ENCODE measurements at regions not wholly inside any gene's neighbourhood (a gene's known extent, or its start where the extent isn't known, plus 50 kb on each side); places are given as distances from the start of the nearest gene placed in this dataset.
"Not testable (repeated sequence)": the region's sequence is repeated elsewhere in the genome, so short reads cannot be mapped to it uniquely, and the experiment has no call there.

GRCh38 chr4:114226968-114227760 lies 247.7 kb upstream of the ARSJ start:
- H3K27ac ChIP-seq = no peak overlapping the region
- DNase-seq (ENCODE audit: low read depth, low spot score) = no peak

- DNase-seq (ENCODE audit: low read depth, low spot score) = no peak
- H3K27ac ChIP-seq = no peak overlapping the region
Measured at GRCh38 chr4:114229706-114230105, 250.3 kb upstream of the ARSJ start.

DNA sequence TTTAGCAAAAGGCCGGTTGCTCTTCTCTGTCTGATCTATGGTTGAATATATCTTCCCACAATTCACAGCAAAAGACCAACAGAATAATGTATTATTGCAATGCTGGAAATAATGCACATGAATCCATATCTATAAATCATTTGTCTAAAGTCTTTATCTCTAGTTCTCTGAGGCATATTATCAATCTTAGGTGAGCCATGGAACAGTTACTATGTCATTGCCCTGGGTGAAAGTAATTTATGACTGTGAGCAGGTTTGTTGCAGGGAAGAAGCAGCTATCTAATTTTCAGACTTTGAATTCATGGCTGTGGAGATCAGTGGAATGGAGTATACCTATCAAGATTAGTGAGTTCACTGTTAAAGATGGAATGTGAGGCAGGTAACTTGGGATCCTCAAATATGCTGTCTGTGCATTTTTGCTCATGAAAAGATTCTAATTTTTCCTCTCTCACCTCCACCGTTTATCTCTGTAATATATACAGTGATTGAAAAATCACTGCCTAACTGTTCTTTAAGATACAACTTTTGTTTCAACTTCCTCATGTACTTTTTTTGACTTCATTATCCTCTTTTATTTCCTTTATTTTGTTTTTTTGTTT lies 256.8 kb upstream of the ARSJ start:
- H3K27ac ChIP-seq = no peak overlapping the region
- no peak for DNase-seq (ENCODE audit: low read depth, low spot score)

DNA sequence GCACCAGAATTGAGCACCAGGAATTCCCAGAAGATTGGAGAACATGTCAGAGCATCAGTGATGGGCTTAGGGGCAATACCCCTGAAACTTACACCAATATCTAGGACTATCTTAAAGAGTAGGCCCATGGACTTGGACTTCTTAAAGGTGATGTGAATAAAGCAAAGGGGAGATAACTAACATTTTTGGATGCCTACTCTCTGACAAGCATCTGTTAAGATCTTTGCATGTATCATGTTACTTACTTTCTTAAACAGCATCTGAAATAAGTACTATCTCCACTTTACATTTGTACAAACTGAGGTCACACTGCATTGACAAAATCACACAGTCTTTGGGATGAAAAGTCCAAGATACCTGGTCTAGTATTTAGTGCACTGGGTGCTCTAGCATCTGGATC lies 258.6 kb upstream of the ARSJ start:
- no peak for DNase-seq (ENCODE audit: low read depth, low spot score)
- H3K27ac ChIP-seq = no peak overlapping the region

DNA sequence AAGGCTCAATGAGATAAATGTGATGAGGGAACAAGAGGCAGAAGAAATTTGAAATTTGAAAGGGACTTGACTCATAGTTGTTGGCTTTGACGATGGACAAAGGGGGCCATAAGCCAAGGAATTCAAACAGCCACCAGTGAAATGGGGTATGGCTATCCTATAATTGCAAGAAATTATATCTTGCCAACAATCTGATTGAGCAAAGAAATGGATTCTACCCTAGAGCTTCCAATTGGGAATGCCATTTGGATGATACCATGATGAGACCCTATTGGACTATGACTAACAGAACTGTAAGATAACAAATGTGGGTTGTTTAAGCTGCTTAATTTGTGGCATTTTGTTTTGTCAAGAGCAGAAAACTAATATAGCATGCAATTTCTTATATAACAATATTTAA lies 270.1 kb upstream of the ARSJ start:
- no peak for DNase-seq (ENCODE audit: low read depth, low spot score)
- H3K27ac ChIP-seq = no peak overlapping the region

- no peak for DNase-seq (ENCODE audit: low read depth, low spot score)
- no peak overlapping the region for H3K27ac ChIP-seq
Measured at GRCh38 chr4:114249976-114250375, 270.5 kb upstream of the ARSJ start.

DNA sequence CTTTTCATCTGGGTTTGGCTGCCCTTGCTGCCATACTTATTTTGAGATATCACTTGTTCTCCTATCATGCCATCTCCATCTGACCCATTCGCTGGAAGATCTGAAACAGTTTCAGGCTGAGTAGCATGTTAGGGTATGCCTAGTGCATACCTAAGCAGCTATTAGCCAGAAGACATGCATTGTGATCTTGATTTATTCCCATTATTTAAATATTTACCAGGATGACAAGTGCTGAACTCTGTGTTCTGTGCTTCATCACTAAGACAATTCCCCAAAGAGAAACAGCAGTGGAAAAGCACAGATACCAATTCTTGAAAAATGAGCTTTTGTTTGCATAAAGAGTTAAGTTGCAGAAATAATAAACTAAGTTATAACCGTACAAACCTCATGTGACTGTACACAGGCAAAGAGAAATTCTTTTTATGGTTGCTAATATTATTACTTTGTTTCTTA lies 271.0 kb upstream of the ARSJ start:
- no peak for DNase-seq (ENCODE audit: low read depth, low spot score)
- H3K27ac ChIP-seq = no peak overlapping the region

DNA sequence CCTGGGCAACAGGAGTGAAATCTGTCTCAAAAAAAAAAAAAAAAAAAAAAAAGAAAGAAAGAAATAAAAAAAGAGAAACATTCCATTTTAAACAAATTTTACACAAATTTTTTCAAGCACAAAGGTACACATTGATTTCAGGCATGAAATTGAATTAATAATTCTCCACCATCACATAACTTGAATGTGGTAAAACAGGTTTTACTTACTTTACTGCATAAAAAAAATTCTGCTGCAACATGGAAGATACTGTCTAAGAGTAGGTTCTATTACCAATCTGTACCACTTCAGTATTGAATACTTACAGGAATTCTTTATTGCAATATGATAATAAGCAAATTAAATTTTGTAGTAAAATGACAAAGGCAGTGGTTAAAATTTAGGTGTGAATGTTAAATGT lies 271.6 kb upstream of the ARSJ start:
- H3K27ac ChIP-seq = no peak overlapping the region
- no peak for DNase-seq (ENCODE audit: low read depth, low spot score)

DNA sequence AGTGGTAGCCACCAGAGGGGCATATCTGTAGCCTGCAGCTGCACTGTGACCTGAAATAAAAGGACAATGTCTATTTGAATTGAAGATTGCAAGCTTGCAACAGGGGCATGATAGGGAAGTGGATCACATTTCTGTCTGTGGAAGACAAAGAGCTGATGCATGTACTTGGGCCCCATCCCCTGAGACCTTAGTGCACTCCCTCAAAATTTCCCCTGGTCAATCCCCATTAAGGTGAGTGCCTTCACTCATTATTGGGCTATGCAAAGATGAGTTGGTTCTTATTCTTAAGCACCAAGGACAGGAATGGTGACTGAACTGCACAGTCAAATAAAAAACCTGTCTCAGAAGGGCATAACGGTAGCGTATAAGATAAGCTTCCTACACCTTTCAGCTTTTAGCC lies 273.1 kb upstream of the ARSJ start:
- no peak overlapping the region for H3K27ac ChIP-seq
- DNase-seq (ENCODE audit: low read depth, low spot score) = no peak

DNA sequence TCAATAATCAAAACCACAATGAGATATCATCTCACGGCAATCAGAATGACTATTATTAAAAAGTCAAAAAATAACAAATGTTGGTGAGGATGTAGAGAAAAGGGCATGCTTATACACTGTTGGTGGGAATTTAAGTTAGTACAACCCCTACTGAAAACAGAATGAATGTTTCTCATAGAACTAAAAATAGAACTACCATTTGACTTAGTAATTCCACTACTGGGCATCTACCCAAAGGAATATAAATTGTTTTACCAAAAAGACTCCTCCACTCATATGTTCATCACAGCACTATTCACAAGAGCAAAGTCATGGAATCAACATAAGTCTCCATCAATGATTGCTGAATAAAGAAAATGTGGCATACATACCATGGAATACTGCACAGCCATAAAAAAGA lies 278.1 kb upstream of the ARSJ start:
- no peak overlapping the region for H3K27ac ChIP-seq
- DNase-seq (ENCODE audit: low read depth, low spot score) = no peak

- H3K27ac ChIP-seq; DNase-seq (ENCODE audit: low read depth, low spot score): not testable (repeated sequence)
Measured at GRCh38 chr4:114262421-114262820, 283.0 kb upstream of the ARSJ start.

- H3K27ac ChIP-seq = peak overlapping the region; percentile 84
- no peak for DNase-seq (ENCODE audit: low read depth, low spot score)
Measured at GRCh38 chr4:114263233-114263632, 283.8 kb upstream of the ARSJ start.

GRCh38 chr4:114264452-114264851 lies 285.0 kb upstream of the ARSJ start:
- H3K27ac ChIP-seq = peak overlapping the region; percentile 84

GRCh38 chr4:114264877-114265291 lies 285.4 kb upstream of the ARSJ start:
- peak overlapping the region; percentile 84 for H3K27ac ChIP-seq

More at GRCh38 chr4:114264452-114264851, 285.0 kb upstream of the ARSJ start:
- DNase-seq (ENCODE audit: low read depth, low spot score) = no peak

DNA sequence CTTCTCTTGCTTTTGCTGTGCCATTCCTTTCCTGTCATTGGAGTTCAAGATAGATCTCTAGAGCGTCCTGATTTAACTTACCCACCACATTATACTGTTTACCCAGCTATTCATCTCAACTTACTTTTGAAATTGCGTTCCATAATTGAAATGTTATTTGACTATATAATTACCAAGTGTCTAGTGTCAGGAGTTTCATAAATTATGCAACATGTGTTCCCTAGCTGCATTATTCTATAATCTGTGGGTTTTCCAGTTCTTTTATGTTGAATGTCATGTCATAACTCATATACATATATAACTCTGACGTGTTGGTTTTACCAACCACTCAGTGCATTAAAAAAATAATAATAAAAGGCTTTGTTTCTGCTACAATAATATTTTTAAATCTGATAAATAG lies 285.9 kb upstream of the ARSJ start:
- H3K27ac ChIP-seq = peak overlapping the region; percentile 84
- no peak for DNase-seq (ENCODE audit: low read depth, low spot score)

More at GRCh38 chr4:114264877-114265291, 285.4 kb upstream of the ARSJ start:
- DNase-seq (ENCODE audit: low read depth, low spot score) = peak; percentile 92

DNA sequence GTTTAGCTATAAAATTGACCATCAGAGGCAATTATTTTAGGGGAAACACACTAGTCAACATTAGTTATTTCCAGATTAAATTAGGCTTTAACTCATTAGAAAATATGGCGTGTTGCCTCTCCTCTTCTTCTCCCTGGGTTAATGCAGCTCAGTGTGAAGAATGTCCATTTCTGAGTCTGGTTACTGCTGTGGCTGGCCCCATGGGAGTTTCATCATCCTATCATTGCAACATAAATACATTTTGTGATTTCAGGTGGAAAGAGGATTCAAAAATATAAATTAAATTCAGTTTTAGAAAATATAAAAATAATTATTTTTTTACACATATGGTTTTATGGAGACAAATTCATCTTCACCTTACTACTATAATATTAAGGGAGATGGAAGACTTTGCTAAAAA lies 288.5 kb upstream of the ARSJ start:
- no peak overlapping the region for H3K27ac ChIP-seq
- no peak for DNase-seq (ENCODE audit: low read depth, low spot score)

DNA sequence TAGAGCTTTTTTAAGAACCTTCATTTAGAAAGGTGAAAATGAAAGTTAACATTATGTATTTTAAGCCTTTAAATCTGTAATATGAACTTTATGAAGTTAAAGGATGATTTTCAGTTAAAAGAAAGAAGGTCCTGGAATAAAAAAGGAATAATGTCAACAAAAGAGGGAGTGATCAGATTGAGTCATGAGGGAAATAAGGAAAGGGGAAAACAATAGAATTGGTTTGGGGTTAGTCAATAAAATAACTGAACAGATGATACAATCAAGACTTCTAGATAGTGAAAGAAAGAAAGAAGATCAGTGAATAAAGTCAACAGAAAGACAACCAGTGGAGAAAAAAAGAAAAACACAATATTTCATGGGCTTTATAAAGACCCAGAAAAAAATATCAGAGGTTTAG lies 291.6 kb upstream of the ARSJ start:
- DNase-seq (ENCODE audit: low read depth, low spot score) = no peak
- H3K27ac ChIP-seq = peak overlapping the region; percentile 66

DNA sequence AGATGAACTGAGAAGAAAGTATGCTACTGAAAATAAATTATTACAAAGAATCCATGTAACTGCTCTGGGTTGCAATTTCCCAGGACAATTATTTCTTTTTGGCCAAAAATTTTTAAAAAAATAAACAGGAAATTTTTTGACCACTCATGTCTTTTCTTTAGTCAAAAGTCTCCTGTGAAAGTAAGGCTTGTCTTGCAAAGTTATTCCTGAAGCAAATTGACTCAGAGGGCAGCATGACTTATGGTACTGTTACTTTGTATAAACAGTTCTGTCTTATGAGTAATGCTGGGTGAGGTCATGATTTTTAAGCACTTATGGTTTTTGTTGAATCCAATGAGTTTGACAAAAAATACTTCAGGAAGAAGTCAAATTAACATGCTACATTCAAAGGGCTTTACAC lies 292.8 kb upstream of the ARSJ start:
- DNase-seq (ENCODE audit: low read depth, low spot score) = peak; percentile 74
- peak overlapping the region; percentile 66 for H3K27ac ChIP-seq

GRCh38 chr4:114273238-114273637 lies 293.8 kb upstream of the ARSJ start:
- peak overlapping the region; percentile 66 for H3K27ac ChIP-seq
- DNase-seq (ENCODE audit: low read depth, low spot score) = no peak

GRCh38 chr4:114277690-114278089 lies 298.2 kb upstream of the ARSJ start:
- DNase-seq (ENCODE audit: low read depth, low spot score) = no peak
- H3K27ac ChIP-seq = no peak overlapping the region

GRCh38 chr4:114279066-114279465 lies 299.6 kb upstream of the ARSJ start:
- no peak overlapping the region for H3K27ac ChIP-seq
- no peak for DNase-seq (ENCODE audit: low read depth, low spot score)

DNA sequence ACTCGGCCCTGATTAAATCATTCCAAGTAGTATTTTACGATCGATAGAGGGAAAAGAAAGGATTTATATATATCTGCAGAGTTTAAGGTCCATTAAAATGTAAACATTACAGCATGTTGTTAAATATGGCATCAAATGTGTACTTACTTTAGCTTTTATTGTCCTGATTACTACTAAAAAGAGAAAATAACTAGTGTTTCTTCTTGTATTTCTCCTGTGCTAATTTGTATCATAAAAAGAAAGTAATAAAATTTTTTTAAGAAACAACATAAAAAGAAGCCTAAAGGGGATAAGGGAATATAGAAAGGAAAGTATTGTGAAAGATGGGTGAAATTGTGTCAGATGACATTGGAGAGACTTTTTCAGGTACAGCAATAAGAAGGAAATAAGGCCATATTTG lies 300.3 kb upstream of the ARSJ start:
- DNase-seq (ENCODE audit: low read depth, low spot score) = no peak
- no peak overlapping the region for H3K27ac ChIP-seq

Measured in epithelial cell of prostate (primary cell).